ENCODE measurements at regions not wholly inside any gene's neighbourhood (a gene's known extent, or its start where the extent isn't known, plus 50 kb on each side); places are given as distances from the start of the nearest gene placed in this dataset.

GRCh38 chr20:6173481-6173880, 50.7 kb upstream of the FERMT1 start:
- no peak overlapping the region for H3K27ac ChIP-seq (ENCODE audit: low read length)
- H3K36me3 ChIP-seq (ENCODE audit: insufficient read depth, low read length) = no peaks in the 10 kb centered on the region
- no peaks in the 10 kb centered on the region for H3K27me3 ChIP-seq (ENCODE audit: insufficient read depth, low read depth, low read length)
- no peak overlapping the region for H2AFZ ChIP-seq (ENCODE audit: low read depth, low read length)
- no peaks in the 10 kb centered on the region for H3F3A ChIP-seq (ENCODE audit: insufficient read depth, low read length, poor library complexity, severe bottlenecking)
- H3K9me3 ChIP-seq (ENCODE audit: low read length) = no peaks in the 10 kb centered on the region
- H3K79me2 ChIP-seq (replicated peaks; ENCODE audit: insufficient read depth, low read length) = no peaks in the 10 kb centered on the region
- no peak overlapping the region for H3K4me2 ChIP-seq (ENCODE audit: low read length)
- no peak for TF ChIP-seq EP300 (conservative IDR thresholded peaks at IDR 0.05; ENCODE audit: poor library complexity, severe bottlenecking)
- TF ChIP-seq MXI1 (conservative IDR thresholded peaks at IDR 0.05; ENCODE audit: poor library complexity, severe bottlenecking) = no peak
- no peak for TF ChIP-seq EZH2 (IDR thresholded peaks at IDR 0.05; ENCODE audit: borderline replicate concordance, insufficient read depth, low read length, poor library complexity, severe bottlenecking)
- no peak for TF ChIP-seq RAD21 (conservative IDR thresholded peaks at IDR 0.05)
- TF ChIP-seq SMC3 (conservative IDR thresholded peaks at IDR 0.05; ENCODE audit: poor library complexity) = no peak
- TF ChIP-seq REST (IDR thresholded peaks at IDR 0.05; ENCODE audit: borderline replicate concordance) = no peak
- TF ChIP-seq CTCF (IDR thresholded peaks at IDR 0.05; ENCODE audit: poor library complexity, severe bottlenecking) = no peak
- no peak for TF ChIP-seq TAF1 (IDR thresholded peaks at IDR 0.05; ENCODE audit: low read depth)
- no peak for TF ChIP-seq POLR2AphosphoS5 (IDR thresholded peaks at IDR 0.05)
- no peaks in the 10 kb centered on the region for H3K9me2 ChIP-seq (ENCODE audit: insufficient read depth, low read length)
- no peak overlapping the region for H3K9ac ChIP-seq (ENCODE audit: low read length)
- no peaks in the 10 kb centered on the region for H4K20me1 ChIP-seq (ENCODE audit: insufficient read depth)
- H3K4me3 ChIP-seq (ENCODE audit: low read length) = no peak overlapping the region

Small RNA genes in the stretch of these regions (small RNA-seq; reads per million reads assigned to genes)
- gene AL109618.2 = 0 reads per million in 3 experiments
